B cell (primary cell): ENCODE measurements at regions not wholly inside any gene's neighbourhood (a gene's known extent, or its start where the extent isn't known, plus 50 kb on each side); places are given as distances from the start of the nearest gene placed in this dataset.

ENCODE experiments used
- ATAC-seq: fragments of 200-7000 bp; cut with Tn5 transposase; one replicate; pipeline ENCODE4 v1.10.0; 2021; ENCODE audit warnings: low read depth, mild to moderate bottlenecking, moderate number of reproducible peaks, moderate library complexity
- CTCF ChIA-PET: fragments of 350-600 bp; sonication (Branson Sonifier 250); formaldehyde crosslinking; loops from one replicate; lab custom pipeline; 2021; ENCODE audit warnings: antibody characterized with exemption, inconsistent platforms; lab: Charles Lee
- POLR2A ChIA-PET: fragments of 350-600 bp; sonication (Branson Sonifier 250); formaldehyde crosslinking; loops from one replicate; lab custom pipeline; 2021; ENCODE audit warnings: antibody characterized with exemption; lab: Charles Lee
- DNase-seq: peaks from one replicate; pipeline ENCODE4 v3.0.0; 2013
- H2AFZ ChIP-seq: 2 replicates; pipeline ENCODE4 v1.6.1; 2012; ENCODE audit warnings: mild to moderate bottlenecking, low read depth, low read length; ENCODE audit not compliant: insufficient read depth, poor library complexity, severe bottlenecking
- H3K27ac ChIP-seq, 2 donors: 1 replicate in 1 of 2; 2 replicates in 1 of 2; pipeline ENCODE4 v1.5.1; 2012 to 2013; ENCODE audit warnings: low read length in 2 of 2, mild to moderate bottlenecking in 2 of 2, moderate library complexity in 1 of 2
- H3K27me3 ChIP-seq, 4 experiments: fragments of 200-600 bp in 1 of 4; sonication (generic) in 1 of 4; replicated peaks in 1 of 4; 1 replicate in 2 of 4; 2 replicates in 2 of 4; pipeline versions ENCODE4 v1.6.1 to v1.7.0; 2013 to 2016; ENCODE audit warnings: low read length in 3 of 4, mild to moderate bottlenecking in 2 of 4, mixed read lengths in 1 of 4, moderate library complexity in 1 of 4; ENCODE audit not compliant: insufficient read depth in 4 of 4, control insufficient read depth in 3 of 4; ENCODE audit errors: control extremely low read depth in 1 of 4
- H3K36me3 ChIP-seq, 2 experiments: replicated peaks in 1 of 2; 1 replicate in 1 of 2; 2 replicates in 1 of 2; pipeline versions ENCODE4 v1.6.1 to v1.7.1; 2013; ENCODE audit warnings: low read length in 1 of 2; ENCODE audit not compliant: insufficient read depth in 2 of 2, control insufficient read depth in 1 of 2; ENCODE audit errors: control extremely low read depth in 1 of 2, extremely low read depth in 1 of 2
- H3K4me1 ChIP-seq, 2 donors: fragments of 200-600 bp in 1 of 2; sonication (generic) in 1 of 2; 1 replicate in 1 of 2; 2 replicates in 1 of 2; pipeline versions ENCODE4 v1.5.1 to v1.6.1; 2013 to 2017; ENCODE audit warnings: low read length in 2 of 2; ENCODE audit not compliant: control insufficient read depth in 2 of 2, insufficient read depth in 2 of 2
- H3K4me2 ChIP-seq: replicated peaks from 2 replicates; pipeline ENCODE3; 2012; ENCODE audit warnings: mild to moderate bottlenecking, low read depth, low read length; ENCODE audit not compliant: poor library complexity, severe bottlenecking
- H3K4me3 ChIP-seq, 5 experiments: fragments of 200-600 bp in 1 of 5; sonication (generic) in 1 of 5; 1 replicate in 3 of 5; 2 replicates in 2 of 5; pipeline versions ENCODE4 v1.5.1 to v1.7.0; 2011 to 2016; ENCODE audit warnings: low read length in 4 of 5, mild to moderate bottlenecking in 4 of 5, low read depth in 2 of 5, control low read depth in 1 of 5, moderate library complexity in 1 of 5; ENCODE audit not compliant: insufficient read depth in 1 of 5; ENCODE audit errors: control extremely low read depth in 1 of 5, extremely low read depth in 1 of 5
- H3K79me2 ChIP-seq: fragments of 200-600 bp; sonication (generic); one replicate; pipeline ENCODE4 v1.6.0; 2016; ENCODE audit warnings: low read length; ENCODE audit not compliant: control insufficient read depth, insufficient read depth
- H3K9ac ChIP-seq: fragments of 200-600 bp; sonication (generic); 2 replicates; pipeline ENCODE4 v1.6.1; 2017; ENCODE audit warnings: mild to moderate bottlenecking, low read length, moderate library complexity
- H3K9me3 ChIP-seq, 3 donors: one replicate each; pipeline versions ENCODE4 v1.6.1 to v1.7.1; 2013; ENCODE audit warnings: low read length in 2 of 3; ENCODE audit not compliant: control insufficient read depth in 2 of 3, insufficient read depth in 1 of 3; ENCODE audit errors: control extremely low read depth in 1 of 3
- H4K20me1 ChIP-seq: 2 replicates; pipeline ENCODE4 v1.6.0; 2012; ENCODE audit warnings: mild to moderate bottlenecking, low read length; ENCODE audit not compliant: insufficient read depth, control insufficient read depth, poor library complexity, severe bottlenecking
- H3K27ac Mint-ChIP-seq: one replicate; pipeline ENCODE4 v1.8.0; 2021; ENCODE audit warnings: mixed read lengths
- H3K27me3 Mint-ChIP-seq: one replicate; pipeline ENCODE4 v1.8.0; 2021; ENCODE audit warnings: mixed read lengths
- H3K4me1 Mint-ChIP-seq: one replicate; pipeline ENCODE4 v1.8.0; 2021; ENCODE audit warnings: mixed read lengths
- H3K4me3 Mint-ChIP-seq: one replicate; pipeline ENCODE4 v1.8.0; 2021; ENCODE audit warnings: mixed read lengths
- H3K9me3 Mint-ChIP-seq: one replicate; pipeline ENCODE4 v1.8.0; 2022; ENCODE audit warnings: mixed read lengths; ENCODE audit not compliant: insufficient read depth
- EZH2 ChIP-seq: IDR thresholded peaks from 2 replicates; pipeline ENCODE4 v1.6.1; 2012; ENCODE audit warnings: borderline replicate concordance, low read depth, mild to moderate bottlenecking, moderate library complexity, low read length; ENCODE audit not compliant: insufficient read depth, poor library complexity, severe bottlenecking
- WGBS: methylation state at CpG from one replicate; pipeline ENCODE4 v1.1.5; 2013; ENCODE audit warnings: missing lambda C conversion rate; ENCODE audit not compliant: insufficient coverage; 5-methylcytosine and 5-hydroxymethylcytosine counted together
- intact Hi-C: fragments of 100-400 bp; cut with micrococcal nuclease; formaldehyde crosslinking; loops from one replicate; pipeline ENCODE4 v1.10.0; 2022
- TF ChIP-seq, protein P1 (sequence below): fragments of 200-600 bp; IDR thresholded peaks from one replicate; pipeline ENCODE4 v1.8.0; 2022; ENCODE audit warnings: antibody characterized with exemption, mild to moderate bottlenecking

- Mint-ChIP-seq H3K9me3 (no peaks in the 10 kb centered on the region), H3K27me3 (no peaks in the 10 kb centered on the region), H3K4me1 (no peaks in the 10 kb centered on the region), H3K27ac (no peak overlapping the region), H3K4me3 (no peak overlapping the region)
- no peaks in the 10 kb centered on the region for H3K9me3 ChIP-seq
- no peak overlapping the region for H3K27ac ChIP-seq
- H3K27me3 ChIP-seq = peaks cover 0 to 6% (median 0%) of the 10 kb centered on the region in 4 experiments
- TF ChIP-seq, protein P1, sequence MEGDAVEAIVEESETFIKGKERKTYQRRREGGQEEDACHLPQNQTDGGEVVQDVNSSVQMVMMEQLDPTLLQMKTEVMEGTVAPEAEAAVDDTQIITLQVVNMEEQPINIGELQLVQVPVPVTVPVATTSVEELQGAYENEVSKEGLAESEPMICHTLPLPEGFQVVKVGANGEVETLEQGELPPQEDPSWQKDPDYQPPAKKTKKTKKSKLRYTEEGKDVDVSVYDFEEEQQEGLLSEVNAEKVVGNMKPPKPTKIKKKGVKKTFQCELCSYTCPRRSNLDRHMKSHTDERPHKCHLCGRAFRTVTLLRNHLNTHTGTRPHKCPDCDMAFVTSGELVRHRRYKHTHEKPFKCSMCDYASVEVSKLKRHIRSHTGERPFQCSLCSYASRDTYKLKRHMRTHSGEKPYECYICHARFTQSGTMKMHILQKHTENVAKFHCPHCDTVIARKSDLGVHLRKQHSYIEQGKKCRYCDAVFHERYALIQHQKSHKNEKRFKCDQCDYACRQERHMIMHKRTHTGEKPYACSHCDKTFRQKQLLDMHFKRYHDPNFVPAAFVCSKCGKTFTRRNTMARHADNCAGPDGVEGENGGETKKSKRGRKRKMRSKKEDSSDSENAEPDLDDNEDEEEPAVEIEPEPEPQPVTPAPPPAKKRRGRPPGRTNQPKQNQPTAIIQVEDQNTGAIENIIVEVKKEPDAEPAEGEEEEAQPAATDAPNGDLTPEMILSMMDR = no peak
- no peak for TF ChIP-seq EZH2
- no peak overlapping the region for H2AFZ ChIP-seq
- intact Hi-C loops = no loop called here
- no peaks in the 10 kb centered on the region for H3K36me3 ChIP-seq
- no peak overlapping the region for H3K4me2 ChIP-seq
- no peaks in the 10 kb centered on the region for H3K4me1 ChIP-seq
- ATAC-seq (no peak), DNase-seq (no peak)
- no CpG with 5 or more reads among the region's 6 CpGs for WGBS
- CTCF ChIA-PET = no interaction called here
- H3K9ac ChIP-seq = no peak overlapping the region
- POLR2A ChIA-PET = no interaction called here
- H3K4me3 ChIP-seq = no peak overlapping the region
- no peaks in the 10 kb centered on the region for H3K79me2 ChIP-seq
- no peaks in the 10 kb centered on the region for H4K20me1 ChIP-seq
Measured at GRCh38 chr3:14282706-14283075, 104.1 kb downstream of the LSM3 start.

DNA sequence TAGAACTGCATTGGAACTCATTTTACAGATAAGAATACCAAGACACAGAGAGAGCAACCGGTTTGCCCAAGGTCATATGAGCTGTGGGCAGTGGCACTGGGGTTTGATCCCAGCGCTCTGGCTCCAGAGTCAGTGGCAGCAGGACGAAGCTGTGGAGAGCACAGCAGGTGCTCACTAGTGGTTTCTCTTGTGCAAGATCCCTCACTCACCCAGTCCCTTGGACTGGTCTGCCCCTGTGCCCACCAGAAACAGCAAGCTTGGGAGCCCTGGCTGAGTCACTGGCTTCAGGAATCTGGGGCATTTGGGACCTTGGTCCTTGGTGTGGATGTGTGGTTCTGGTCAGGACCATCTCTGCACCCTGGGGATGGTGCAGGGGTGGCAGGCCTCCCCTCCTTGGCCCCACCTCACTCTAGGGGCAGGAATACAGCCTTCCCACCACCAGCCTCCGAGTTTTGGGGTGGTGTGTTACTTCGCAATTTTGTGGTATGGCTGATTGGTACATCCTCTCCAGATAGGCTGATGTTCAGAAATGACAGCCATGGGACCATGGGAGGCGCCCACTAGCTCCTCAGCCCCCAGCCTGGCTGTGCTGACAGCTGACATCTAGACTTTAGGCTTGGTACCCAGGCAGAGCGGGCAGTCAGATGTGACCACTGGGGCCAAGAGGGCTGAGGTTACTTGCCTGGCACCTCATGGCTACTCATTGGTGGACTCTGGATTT, 104.6 kb downstream of the LSM3 start:
- Mint-ChIP-seq H3K27ac (no peak overlapping the region), H3K27me3 (no peaks in the 10 kb centered on the region), H3K4me3 (no peak overlapping the region), H3K4me1 (no peaks in the 10 kb centered on the region), H3K9me3 (no peaks in the 10 kb centered on the region)
- WGBS = 88% methylated on average over 6 of the region's 7 CpGs
- no peak for ATAC-seq
- Histone ChIP-seq H3K4me2 (no peak overlapping the region), H3K4me1 (no peaks in the 10 kb centered on the region), H4K20me1 (no peaks in the 10 kb centered on the region), H3K4me3 (no peak overlapping the region), H3K36me3 (no peaks in the 10 kb centered on the region), H3K9me3 (no peaks in the 10 kb centered on the region), H3K27me3 (peaks cover 0 to 6% (median 0%) of the 10 kb centered on the region in 4 experiments), H3K79me2 (no peaks in the 10 kb centered on the region), H2AFZ (no peak overlapping the region), H3K27ac (no peak overlapping the region), H3K9ac (no peak overlapping the region)
- intact Hi-C loops = no loop called here
- CTCF ChIA-PET = no interaction called here
- DNase-seq = no peak
- POLR2A ChIA-PET = no interaction called here
- no peak for TF ChIP-seq EZH2
- TF ChIP-seq, protein P1 = no peak
